Body of pancreas (tissue), 4 donors: ENCODE measurements at regions not wholly inside any gene's neighbourhood (a gene's known extent, or its start where the extent isn't known, plus 50 kb on each side); places are given as distances from the start of the nearest gene placed in this dataset.

Source experiments
- ATAC-seq: fragments of 150-250 bp; one replicate; pipeline ENCODE4 v1.9.1; 2016
- DNase-seq, 4 donors: peaks; one replicate each; pipeline ENCODE4 v3.0.0-alpha.2; 2019
- H3K27ac ChIP-seq, 4 donors: fragments of 200-600 bp; sonication (generic); 1 replicate in 3 of 4; 2 replicates in 1 of 4; pipeline versions ENCODE4 v1.5.1 to v1.6.1; 2016 to 2019; ENCODE audit warnings: mild to moderate bottlenecking in 1 of 4, mixed read lengths in 1 of 4, moderate library complexity in 1 of 4
- H3K27me3 ChIP-seq, 2 donors: fragments of 200-600 bp; sonication (generic); one replicate each; pipeline ENCODE4 v1.6.0; 2016; ENCODE audit warnings: mild to moderate bottlenecking in 1 of 2
- H3K36me3 ChIP-seq, 2 donors: fragments of 200-600 bp; sonication (generic); replicated peaks in 1 of 2; 2 replicates each; pipeline ENCODE4 v1.5.1; 2016; ENCODE audit warnings: low read depth in 2 of 2; ENCODE audit not compliant: insufficient read depth in 1 of 2
- H3K4me1 ChIP-seq: fragments of 200-600 bp; sonication (generic); one replicate; pipeline ENCODE4 v1.6.0; 2016
- H3K4me3 ChIP-seq, 2 donors: fragments of 200-600 bp; sonication (generic); 1 replicate in 1 of 2; 2 replicates in 1 of 2; pipeline ENCODE4 v1.5.1; 2016 to 2019
- H3K9me3 ChIP-seq, 3 donors: fragments of 200-600 bp; sonication (generic); 1 replicate in 2 of 3; 2 replicates in 1 of 3; pipeline ENCODE4 v1.5.1; 2016
- POLR2A ChIP-seq, 3 donors: fragments of 450-650 bp; IDR thresholded peaks; one replicate each; pipeline ENCODE4 v1.6.1; 2016; ENCODE audit warnings: antibody characterized with exemption in 3 of 3, mild to moderate bottlenecking in 2 of 3
- WGBS, 2 donors: methylation state at CpG; one replicate each; pipeline ENCODE4 v1.1.5; 2017; 5-methylcytosine and 5-hydroxymethylcytosine counted together
- intact Hi-C: fragments of 100-400 bp; cut with DNase I; formaldehyde crosslinking; loops from one replicate; pipeline ENCODE4 v1.15.1; 2023
- TF ChIP-seq, protein P1 (sequence below), 7 experiments: fragments of 450-650 bp in 4 of 7; fragments of 200-600 bp in 3 of 7; sonication (generic) in 3 of 7; IDR thresholded peaks; one replicate each; pipeline ENCODE4 v1.5.1; 2016 to 2019; ENCODE audit warnings: antibody characterized with exemption in 7 of 7

DNA sequence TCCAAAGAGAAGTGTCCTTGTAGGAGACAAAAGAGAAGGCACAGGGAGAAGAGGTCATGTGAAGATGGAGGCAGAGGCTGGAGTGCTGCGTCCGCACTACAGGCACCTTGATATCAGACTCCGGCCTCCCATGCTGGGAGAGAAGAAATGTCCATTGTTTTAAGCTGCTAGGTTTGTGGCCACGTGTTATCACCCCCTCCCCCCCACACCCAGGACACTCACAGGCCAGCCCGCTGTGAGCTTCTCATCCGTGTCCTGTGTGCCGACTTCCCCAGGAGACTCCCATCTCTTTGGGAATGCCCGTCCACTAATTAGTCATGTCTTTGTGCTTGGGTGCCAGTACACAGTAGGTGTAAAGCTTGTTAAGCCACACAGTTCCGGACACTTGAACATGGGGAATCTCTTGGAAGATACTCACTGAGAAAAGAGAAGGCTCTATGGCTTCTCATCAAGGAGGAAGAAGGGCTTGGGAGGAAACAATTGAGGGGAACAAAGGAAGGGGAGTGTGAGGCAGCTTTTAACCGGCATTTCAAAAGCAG is 1234.7 kb downstream of the TBC1D22A start:
- Histone ChIP-seq H3K4me1 (no peaks in the 10 kb centered on the region), H3K4me3 (no peak overlapping the region), H3K27me3 (no peaks in the 10 kb centered on the region), H3K36me3 (no peaks in the 10 kb centered on the region), H3K9me3 (no peaks in the 10 kb centered on the region), H3K27ac (no peak overlapping the region)
- no peak for ATAC-seq
- WGBS, 2 donors: 24 to 26% methylated on average over 9 to 10 of the region's 10 CpGs
- DNase-seq: no peak
- no peak for TF ChIP-seq POLR2A (IDR thresholded peaks at IDR 0.05)
- TF ChIP-seq, protein P1, sequence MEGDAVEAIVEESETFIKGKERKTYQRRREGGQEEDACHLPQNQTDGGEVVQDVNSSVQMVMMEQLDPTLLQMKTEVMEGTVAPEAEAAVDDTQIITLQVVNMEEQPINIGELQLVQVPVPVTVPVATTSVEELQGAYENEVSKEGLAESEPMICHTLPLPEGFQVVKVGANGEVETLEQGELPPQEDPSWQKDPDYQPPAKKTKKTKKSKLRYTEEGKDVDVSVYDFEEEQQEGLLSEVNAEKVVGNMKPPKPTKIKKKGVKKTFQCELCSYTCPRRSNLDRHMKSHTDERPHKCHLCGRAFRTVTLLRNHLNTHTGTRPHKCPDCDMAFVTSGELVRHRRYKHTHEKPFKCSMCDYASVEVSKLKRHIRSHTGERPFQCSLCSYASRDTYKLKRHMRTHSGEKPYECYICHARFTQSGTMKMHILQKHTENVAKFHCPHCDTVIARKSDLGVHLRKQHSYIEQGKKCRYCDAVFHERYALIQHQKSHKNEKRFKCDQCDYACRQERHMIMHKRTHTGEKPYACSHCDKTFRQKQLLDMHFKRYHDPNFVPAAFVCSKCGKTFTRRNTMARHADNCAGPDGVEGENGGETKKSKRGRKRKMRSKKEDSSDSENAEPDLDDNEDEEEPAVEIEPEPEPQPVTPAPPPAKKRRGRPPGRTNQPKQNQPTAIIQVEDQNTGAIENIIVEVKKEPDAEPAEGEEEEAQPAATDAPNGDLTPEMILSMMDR (IDR thresholded peaks at IDR 0.05): no peak
- intact Hi-C loops: no loop called here

DNA sequence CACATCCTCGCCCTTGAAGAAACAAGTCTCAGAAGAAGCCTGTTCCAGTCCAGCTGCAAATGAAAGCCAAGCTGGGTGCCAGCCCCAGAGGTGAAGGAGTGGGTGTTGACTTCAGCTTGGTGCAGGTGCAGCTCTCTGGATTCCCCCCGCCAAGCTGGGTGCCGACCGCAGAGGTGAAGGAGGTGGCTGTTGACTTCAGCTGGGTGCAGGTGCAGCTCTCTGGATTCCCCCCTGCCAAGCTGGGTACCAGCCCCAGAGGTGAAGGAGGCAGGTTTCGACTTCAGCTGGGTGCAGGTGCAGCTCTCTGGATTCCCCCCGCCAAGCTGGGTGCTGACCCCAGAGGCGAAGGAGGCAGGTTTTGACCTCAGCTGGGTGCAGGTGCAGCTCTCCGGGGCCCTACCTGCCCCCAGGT is 1234.0 kb downstream of the TBC1D22A start:
- Histone ChIP-seq H3K27ac (no peak overlapping the region), H3K36me3 (no peaks in the 10 kb centered on the region), H3K9me3 (no peaks in the 10 kb centered on the region), H3K4me3 (no peak overlapping the region), H3K27me3 (no peaks in the 10 kb centered on the region), H3K4me1 (no peaks in the 10 kb centered on the region)
- intact Hi-C loops: no loop called here
- no peak for DNase-seq
- 62 to 78% methylated on average over 2 to 8 of the region's 8 CpGs for WGBS, 2 donors
- TF ChIP-seq, protein P1 (IDR thresholded peaks at IDR 0.05): no peak
- no peak for TF ChIP-seq POLR2A (IDR thresholded peaks at IDR 0.05)
- no peak for ATAC-seq

DNA sequence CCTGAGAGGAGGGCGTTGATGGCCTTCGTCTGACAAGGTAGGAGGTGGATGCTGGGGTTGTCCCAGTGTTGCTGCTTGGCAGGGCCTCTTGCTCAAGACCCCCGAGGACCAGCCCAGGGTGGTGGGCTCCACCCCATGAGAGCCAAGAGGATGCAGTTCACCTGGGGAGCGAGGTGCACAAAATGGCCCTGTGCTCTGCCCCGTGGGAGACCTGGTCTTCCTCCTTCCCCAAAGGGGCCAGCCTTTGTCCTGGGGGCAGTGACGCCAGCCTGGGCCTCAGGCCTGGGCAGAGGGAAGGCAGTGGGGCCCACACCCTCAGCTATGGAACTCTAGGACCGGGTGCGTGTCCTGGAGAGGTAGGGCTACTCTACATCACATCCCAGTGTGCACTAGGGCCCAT is 1233.3 kb downstream of the TBC1D22A start:
- Histone ChIP-seq H3K36me3 (no peaks in the 10 kb centered on the region), H3K27me3 (no peaks in the 10 kb centered on the region), H3K9me3 (no peaks in the 10 kb centered on the region), H3K4me3 (no peak overlapping the region), H3K4me1 (no peaks in the 10 kb centered on the region), H3K27ac (no peak overlapping the region)
- DNase-seq (no peak), ATAC-seq (no peak)
- 60 to 76% methylated on average over 4 to 7 of the region's 8 CpGs for WGBS, 2 donors
- intact Hi-C loops: no loop called here
- TF ChIP-seq POLR2A (IDR thresholded peaks at IDR 0.05): no peak
- TF ChIP-seq, protein P1 (IDR thresholded peaks at IDR 0.05): no peak

DNA sequence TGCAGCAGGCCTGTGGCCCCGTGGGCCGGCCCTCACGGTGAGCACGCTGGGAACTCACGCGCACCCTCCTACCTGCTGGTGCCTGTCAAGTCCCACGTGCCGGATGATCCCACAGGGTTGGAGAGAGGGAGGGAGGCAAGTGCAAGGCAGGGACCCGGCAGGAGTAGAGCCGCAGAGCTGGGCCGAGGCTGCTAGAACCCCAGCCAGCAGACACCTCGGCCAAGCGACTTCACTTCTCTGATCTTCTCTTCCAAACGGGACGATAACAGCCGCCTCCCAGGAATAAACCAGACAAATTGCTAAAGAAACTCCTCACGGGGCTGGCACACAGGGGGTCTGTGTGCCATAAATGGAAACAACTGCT is 1232.8 kb downstream of the TBC1D22A start:
- Histone ChIP-seq H3K27me3 (no peaks in the 10 kb centered on the region), H3K9me3 (no peaks in the 10 kb centered on the region), H3K4me1 (no peaks in the 10 kb centered on the region), H3K27ac (no peak overlapping the region), H3K36me3 (no peaks in the 10 kb centered on the region), H3K4me3 (no peak overlapping the region)
- ATAC-seq (no peak), DNase-seq (no peak)
- TF ChIP-seq, protein P1 (IDR thresholded peaks at IDR 0.05): no peak
- no peak for TF ChIP-seq POLR2A (IDR thresholded peaks at IDR 0.05)
- 70 to 71% methylated on average over 10 to 17 of the region's 17 CpGs for WGBS, 2 donors
- intact Hi-C loops: no loop called here

DNA sequence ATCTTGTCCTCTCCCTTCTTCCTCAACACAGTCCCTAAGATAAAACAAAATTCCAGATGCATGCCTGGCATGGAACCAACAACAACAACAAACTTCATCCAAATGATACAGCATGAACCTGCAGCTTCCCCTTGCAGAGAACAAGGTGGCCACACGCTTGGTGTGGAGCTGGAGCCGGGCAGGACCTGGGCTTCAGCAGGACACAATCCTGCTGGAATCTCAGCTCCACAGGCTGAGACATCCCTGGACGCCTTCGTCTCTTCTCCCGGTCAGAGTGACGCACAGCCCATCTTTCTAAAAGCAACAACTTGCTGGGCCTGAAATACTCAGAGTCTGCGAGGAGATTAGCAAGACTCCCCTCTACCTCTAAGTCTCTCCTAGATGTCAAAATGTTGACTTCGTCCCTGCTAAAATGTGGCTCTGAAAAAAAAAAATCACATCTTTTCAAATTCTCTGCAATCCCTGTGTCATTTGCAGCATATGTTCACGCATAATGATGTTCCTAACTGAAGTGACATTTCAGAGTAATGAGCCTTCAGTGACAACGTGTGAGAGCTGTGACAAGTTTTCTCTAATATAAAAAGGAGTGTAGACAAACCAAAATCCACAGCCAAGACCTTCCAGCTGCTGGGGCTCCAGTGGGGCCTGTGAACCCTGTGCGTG is 1232.3 kb downstream of the TBC1D22A start:
- H3K27me3 ChIP-seq: no peaks in the 10 kb centered on the region
- 55 to 62% methylated on average over 10 to 11 of the region's 11 CpGs for WGBS, 2 donors
- intact Hi-C loops: no loop called here
- no peaks in the 10 kb centered on the region for H3K9me3 ChIP-seq
- no peak overlapping the region for H3K27ac ChIP-seq
- H3K4me1 ChIP-seq: no peaks in the 10 kb centered on the region
- no peak for TF ChIP-seq POLR2A (IDR thresholded peaks at IDR 0.05)
- TF ChIP-seq, protein P1 (IDR thresholded peaks at IDR 0.05): no peak
- no peak overlapping the region for H3K4me3 ChIP-seq
- ATAC-seq: no peak
- no peaks in the 10 kb centered on the region for H3K36me3 ChIP-seq
- DNase-seq: no peak
